H9 (cell line): ENCODE measurements at regions not wholly inside any gene's neighbourhood (a gene's known extent, or its start where the extent isn't known, plus 50 kb on each side); places are given as distances from the start of the nearest gene placed in this dataset.

ENCODE experiments used
- DNase-seq: peaks from one replicate; pipeline ENCODE4 v3.0.0-alpha.2; 2017
- H2AFZ ChIP-seq: one replicate; pipeline ENCODE4 v1.6.1; 2013; ENCODE audit warnings: mild to moderate bottlenecking, low read length, control low read depth, moderate library complexity
- H2AK5ac ChIP-seq: 2 replicates; pipeline ENCODE4 v1.6.1; 2013; ENCODE audit warnings: low read length, control low read depth, mixed read lengths; ENCODE audit not compliant: insufficient read length
- H2BK120ac ChIP-seq: one replicate; pipeline ENCODE4 v1.6.1; 2013; ENCODE audit warnings: low read depth, mild to moderate bottlenecking, low read length, control low read depth, inconsistent platforms; ENCODE audit not compliant: poor library complexity, severe bottlenecking
- H2BK12ac ChIP-seq: 2 replicates; pipeline ENCODE4 v1.6.1; 2013; ENCODE audit warnings: low read length, control low read depth, mixed read lengths, low read depth; ENCODE audit not compliant: insufficient read length
- H2BK15ac ChIP-seq: 2 replicates; pipeline ENCODE4 v1.6.1; 2013; ENCODE audit warnings: low read depth, low read length, control low read depth
- H2BK20ac ChIP-seq: one replicate; pipeline ENCODE4 v1.6.1; 2013; ENCODE audit warnings: low read depth, mild to moderate bottlenecking, low read length, control low read depth, inconsistent platforms; ENCODE audit not compliant: poor library complexity, severe bottlenecking
- H2BK5ac ChIP-seq: 2 replicates; pipeline ENCODE4 v1.6.1; 2013; ENCODE audit warnings: low read length, control low read depth, mixed read lengths; ENCODE audit not compliant: insufficient read length
- H3K14ac ChIP-seq: 2 replicates; pipeline ENCODE4 v1.6.1; 2013; ENCODE audit warnings: low read length, control low read depth; ENCODE audit not compliant: insufficient read depth
- H3K18ac ChIP-seq: 2 replicates; pipeline ENCODE4 v1.6.1; 2013; ENCODE audit warnings: low read depth, mild to moderate bottlenecking, mixed read lengths, low read length, control low read depth; ENCODE audit not compliant: insufficient read length
- H3K23ac ChIP-seq: 2 replicates; pipeline ENCODE4 v1.6.1; 2013; ENCODE audit warnings: low read length, control low read depth, mixed read lengths, low read depth; ENCODE audit not compliant: insufficient read length
- H3K23me2 ChIP-seq: 2 replicates; pipeline ENCODE4 v1.6.1; 2013; ENCODE audit warnings: low read depth, mild to moderate bottlenecking, mixed read lengths, low read length, control low read depth; ENCODE audit not compliant: insufficient read length, poor library complexity, severe bottlenecking
- H3K27ac ChIP-seq: 2 replicates; pipeline ENCODE4 v1.5.1; 2013; ENCODE audit warnings: low read length, control low read depth, mixed read lengths, low read depth; ENCODE audit not compliant: insufficient read length
- H3K27me3 ChIP-seq: 2 replicates; pipeline ENCODE4 v1.6.1; 2013; ENCODE audit warnings: low read length, control low read depth, inconsistent platforms; ENCODE audit not compliant: insufficient read depth
- H3K4ac ChIP-seq: 2 replicates; pipeline ENCODE4 v1.6.1; 2013; ENCODE audit warnings: low read depth, mild to moderate bottlenecking, control low read depth, inconsistent platforms, low read length, moderate library complexity
- H3K4me1 ChIP-seq: 2 replicates; pipeline ENCODE4 v1.6.1; 2013; ENCODE audit warnings: low read length, control low read depth, inconsistent platforms; ENCODE audit not compliant: insufficient read depth
- H3K4me2 ChIP-seq: 2 replicates; pipeline ENCODE4 v1.6.1; 2013; ENCODE audit warnings: low read length, control low read depth, mixed read lengths; ENCODE audit not compliant: insufficient read length, insufficient read depth
- H3K56ac ChIP-seq: 2 replicates; pipeline ENCODE4 v1.6.1; 2013; ENCODE audit warnings: low read depth, mild to moderate bottlenecking, mixed read lengths, low read length, control low read depth; ENCODE audit not compliant: insufficient read length
- H3K79me1 ChIP-seq: 2 replicates; pipeline ENCODE4 v1.6.1; 2013; ENCODE audit warnings: low read depth, mild to moderate bottlenecking, moderate library complexity, low read length, control low read depth, inconsistent platforms; ENCODE audit not compliant: insufficient read depth, poor library complexity, severe bottlenecking
- H3K79me2 ChIP-seq: 2 replicates; pipeline ENCODE4 v1.6.1; 2013; ENCODE audit warnings: low read length, control low read depth, inconsistent platforms; ENCODE audit not compliant: insufficient read depth
- H3K9ac ChIP-seq: 2 replicates; pipeline ENCODE4 v1.6.1; 2013; ENCODE audit warnings: low read length, control low read depth, mixed read lengths; ENCODE audit not compliant: insufficient read length; ENCODE audit errors: extremely low read depth
- H3K9me3 ChIP-seq: one replicate; pipeline ENCODE4 v1.6.1; 2013; ENCODE audit warnings: low read depth, low read length, inconsistent platforms; ENCODE audit not compliant: control insufficient read depth
- H3T11ph ChIP-seq: one replicate; pipeline ENCODE4 v1.6.1; 2013; ENCODE audit warnings: mild to moderate bottlenecking, low read length, control low read depth, inconsistent platforms
- H4K20me1 ChIP-seq: one replicate; pipeline ENCODE4 v1.6.1; 2013; ENCODE audit not compliant: control insufficient read depth, insufficient read length, insufficient read depth
- H4K5ac ChIP-seq: 2 replicates; pipeline ENCODE4 v1.6.1; 2013; ENCODE audit warnings: low read depth, mild to moderate bottlenecking, mixed read lengths, low read length, control low read depth; ENCODE audit not compliant: insufficient read length
- H4K8ac ChIP-seq: replicated peaks from 2 replicates; pipeline ENCODE4 v1.6.1; 2013; ENCODE audit warnings: low read length, control low read depth, mixed read lengths, low read depth; ENCODE audit not compliant: insufficient read length
- H4K91ac ChIP-seq: 2 replicates; pipeline ENCODE4 v1.6.1; 2013; ENCODE audit warnings: low read depth, mild to moderate bottlenecking, moderate library complexity, mixed read lengths, low read length, control low read depth; ENCODE audit not compliant: insufficient read length
- H3K27ac Mint-ChIP-seq, 3 experiments: 2 replicates in 2 of 3; 3 replicates in 1 of 3; pipeline ENCODE4 v1.8.0; 2020 to 2021; ENCODE audit warnings: mixed read lengths in 3 of 3, mild to moderate bottlenecking in 1 of 3, moderate library complexity in 1 of 3
- H3K27me3 Mint-ChIP-seq: 2 replicates; pipeline ENCODE4 v1.8.0; 2021; ENCODE audit warnings: low read depth, mild to moderate bottlenecking, moderate library complexity, mixed read lengths
- H3K36me3 Mint-ChIP-seq, 3 experiments: 2 replicates in 2 of 3; 3 replicates in 1 of 3; pipeline ENCODE4 v1.8.0; 2020 to 2021; ENCODE audit warnings: low read depth in 3 of 3, mixed read lengths in 3 of 3; ENCODE audit not compliant: insufficient read depth in 1 of 3
- H3K4me1 Mint-ChIP-seq, 2 experiments: 2 replicates each; pipeline ENCODE4 v1.8.0; 2020; ENCODE audit warnings: mixed read lengths in 2 of 2
- H3K4me3 Mint-ChIP-seq, 2 experiments: 2 replicates in 1 of 2; 3 replicates in 1 of 2; pipeline ENCODE4 v1.8.0; 2020 to 2021; ENCODE audit warnings: mild to moderate bottlenecking in 2 of 2, mixed read lengths in 2 of 2, moderate library complexity in 1 of 2
- H3K9me3 Mint-ChIP-seq, 2 experiments: 2 replicates in 1 of 2; 3 replicates in 1 of 2; pipeline ENCODE4 v1.8.0; 2020; ENCODE audit warnings: mild to moderate bottlenecking in 2 of 2, mixed read lengths in 2 of 2, moderate library complexity in 1 of 2
- WGBS: extraction: QIAGEN DNeasy Blood & Tissue Kit; methylation state at CpG from one replicate; pipeline ENCODE4 v1.1.7; 2013; ENCODE audit warnings: missing lambda C conversion rate, low lambda C conversion rate, mixed read lengths; ENCODE audit not compliant: insufficient read length; ENCODE audit errors: extremely low coverage; 5-methylcytosine and 5-hydroxymethylcytosine counted together
- TF ChIP-seq, protein P1 (sequence below): fragments of 200-600 bp; sonication (generic); conservative IDR thresholded peaks from 3 replicates; pipeline ENCODE4 v1.8.0; 2021; ENCODE audit warnings: antibody characterized with exemption, mild to moderate bottlenecking

DNA sequence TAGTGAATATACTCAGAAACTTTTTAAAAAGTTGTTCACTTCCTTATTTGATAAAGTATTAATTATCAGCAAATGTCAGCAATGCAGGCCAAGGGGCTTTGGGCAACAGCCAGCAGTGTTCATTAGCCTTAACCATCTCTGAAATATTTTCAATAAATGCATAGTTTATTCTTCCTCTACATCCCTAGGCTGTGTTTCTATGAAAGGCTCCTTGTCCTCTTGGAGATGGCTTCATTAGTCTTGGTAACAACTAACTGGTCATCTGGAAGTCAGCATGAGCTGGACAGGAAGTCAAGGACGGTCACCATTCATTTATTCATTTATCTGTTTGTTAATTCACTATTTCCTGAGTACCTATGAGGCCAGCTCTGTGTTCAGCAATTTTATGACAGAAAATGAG is 124.0 kb upstream of the TMEM132D start:
- Histone ChIP-seq H3K79me2 (no peaks in the 10 kb centered on the region), H2BK120ac (no peak overlapping the region), H3K9me3 (no peaks in the 10 kb centered on the region), H3K23ac (no peak overlapping the region), H3K27me3 (no peaks in the 10 kb centered on the region; the same call in 1 of the 2 replicates), H4K5ac (no peak overlapping the region), H3K4me1 (no peaks in the 10 kb centered on the region), H3T11ph (no peak overlapping the region), H2BK15ac (no peak overlapping the region), H3K79me1 (no peaks in the 10 kb centered on the region), H3K4ac (no peak overlapping the region), H3K4me2 (no peak overlapping the region), H2BK20ac (no peak overlapping the region), H4K8ac (no peak overlapping the region), H3K18ac (no peak overlapping the region), H3K23me2 (no peaks in the 10 kb centered on the region), H4K91ac (no peak overlapping the region), H3K14ac (no peak overlapping the region), H3K27ac (no peak overlapping the region), H2AFZ (no peak overlapping the region), H2BK5ac (no peak overlapping the region), H4K20me1 (no peaks in the 10 kb centered on the region), H3K56ac (no peak overlapping the region), H2BK12ac (no peak overlapping the region), H2AK5ac (no peak overlapping the region), H3K9ac (no peak overlapping the region)
- WGBS, result no CpG with 5 or more reads among the region's 1 CpG
- TF ChIP-seq, protein P1, sequence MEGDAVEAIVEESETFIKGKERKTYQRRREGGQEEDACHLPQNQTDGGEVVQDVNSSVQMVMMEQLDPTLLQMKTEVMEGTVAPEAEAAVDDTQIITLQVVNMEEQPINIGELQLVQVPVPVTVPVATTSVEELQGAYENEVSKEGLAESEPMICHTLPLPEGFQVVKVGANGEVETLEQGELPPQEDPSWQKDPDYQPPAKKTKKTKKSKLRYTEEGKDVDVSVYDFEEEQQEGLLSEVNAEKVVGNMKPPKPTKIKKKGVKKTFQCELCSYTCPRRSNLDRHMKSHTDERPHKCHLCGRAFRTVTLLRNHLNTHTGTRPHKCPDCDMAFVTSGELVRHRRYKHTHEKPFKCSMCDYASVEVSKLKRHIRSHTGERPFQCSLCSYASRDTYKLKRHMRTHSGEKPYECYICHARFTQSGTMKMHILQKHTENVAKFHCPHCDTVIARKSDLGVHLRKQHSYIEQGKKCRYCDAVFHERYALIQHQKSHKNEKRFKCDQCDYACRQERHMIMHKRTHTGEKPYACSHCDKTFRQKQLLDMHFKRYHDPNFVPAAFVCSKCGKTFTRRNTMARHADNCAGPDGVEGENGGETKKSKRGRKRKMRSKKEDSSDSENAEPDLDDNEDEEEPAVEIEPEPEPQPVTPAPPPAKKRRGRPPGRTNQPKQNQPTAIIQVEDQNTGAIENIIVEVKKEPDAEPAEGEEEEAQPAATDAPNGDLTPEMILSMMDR, result no peak
- Mint-ChIP-seq H3K27ac (no peak overlapping the region), H3K36me3 (no peaks in the 10 kb centered on the region), H3K9me3 (no peaks in the 10 kb centered on the region), H3K4me1 (peaks cover 7 to 8% of the 10 kb centered on the region in 2 experiments; a peak in 2 of 4 replicates), H3K27me3 (peaks cover 76% of the 10 kb centered on the region), H3K4me3 (no peak overlapping the region)
- DNase-seq, result no peak
